ENCODE measurements at regions not wholly inside any gene's neighbourhood (a gene's known extent, or its start where the extent isn't known, plus 50 kb on each side); places are given as distances from the start of the nearest gene placed in this dataset.

- FAIRE-seq = no peak
These were observed 137.9 kb upstream of the ATP2B1 start for GRCh38 chr12:89846473-89847055.

GRCh38 chr12:89845767-89846166, 137.1 kb upstream of the ATP2B1 start:
- no peak overlapping the region for H3K4me3 Mint-ChIP-seq (ENCODE audit: unreplicated experiment)
- H3K36me3 ChIP-seq (ENCODE audit: insufficient read depth, low read length) = no peaks in the 10 kb centered on the region
- no peaks in the 10 kb centered on the region for H3K9me3 ChIP-seq (ENCODE audit: insufficient read depth, low read depth, low read length)
- H3K9ac ChIP-seq (ENCODE audit: low read length) = no peak overlapping the region
- H3K4me2 ChIP-seq (ENCODE audit: low read length) = no peak overlapping the region
- H3K27me3 ChIP-seq (ENCODE audit: insufficient read depth, low read length) = no peaks in the 10 kb centered on the region
- H4K20me1 ChIP-seq (ENCODE audit: insufficient read depth, low read length) = no peaks in the 10 kb centered on the region
- DNase-seq (ENCODE audit: low read depth) (no peak), FAIRE-seq (no peak)
- H3K4me3 ChIP-seq (ENCODE audit: insufficient read depth, low read depth, low read length) = no peak overlapping the region
- H3K27me3 Mint-ChIP-seq (ENCODE audit: low read depth, unreplicated experiment) = peaks cover 3% of the 10 kb centered on the region
- H3K4me1 ChIP-seq (ENCODE audit: insufficient read depth, low read length) = no peaks in the 10 kb centered on the region
- no peaks in the 10 kb centered on the region for H3K36me3 Mint-ChIP-seq (ENCODE audit: low read depth, unreplicated experiment)
- H3K79me2 ChIP-seq (ENCODE audit: insufficient read depth, low read length) = no peaks in the 10 kb centered on the region
- no peaks in the 10 kb centered on the region for H3K4me1 Mint-ChIP-seq (ENCODE audit: low read depth, unreplicated experiment)
- no peak overlapping the region for H3K27ac Mint-ChIP-seq (ENCODE audit: unreplicated experiment)
- H2AFZ ChIP-seq (ENCODE audit: low read depth, low read length) = no peak overlapping the region
- TF ChIP-seq EZH2 (IDR thresholded peaks at IDR 0.05; ENCODE audit: insufficient read depth, low read length) (no peak), CTCF (IDR thresholded peaks at IDR 0.05; ENCODE audit: insufficient read depth, low read depth, low read length) (no peak)
- H3K27ac ChIP-seq (ENCODE audit: low read depth, low read length) = no peak overlapping the region
- H3K9me3 Mint-ChIP-seq (ENCODE audit: unreplicated experiment) = no peaks in the 10 kb centered on the region

More at GRCh38 chr12:89846473-89847055, 137.9 kb upstream of the ATP2B1 start:
- TF ChIP-seq EZH2 (IDR thresholded peaks at IDR 0.05; ENCODE audit: insufficient read depth, low read length) = no peak
- no peak overlapping the region for H2AFZ ChIP-seq (ENCODE audit: low read depth, low read length)
- H3K9me3 ChIP-seq (ENCODE audit: insufficient read depth, low read depth, low read length) = no peaks in the 10 kb centered on the region
- H3K4me3 Mint-ChIP-seq (ENCODE audit: unreplicated experiment) = no peak overlapping the region
- no peaks in the 10 kb centered on the region for H3K4me1 Mint-ChIP-seq (ENCODE audit: low read depth, unreplicated experiment)
- no peak overlapping the region for H3K27ac ChIP-seq (ENCODE audit: low read depth, low read length)
- H3K4me1 ChIP-seq (ENCODE audit: insufficient read depth, low read length) = no peaks in the 10 kb centered on the region
- no peak overlapping the region for H3K4me2 ChIP-seq (ENCODE audit: low read length)
- H3K4me3 ChIP-seq (ENCODE audit: insufficient read depth, low read depth, low read length) = no peak overlapping the region
- H3K36me3 Mint-ChIP-seq (ENCODE audit: low read depth, unreplicated experiment) = no peaks in the 10 kb centered on the region
- no peaks in the 10 kb centered on the region for H3K27me3 ChIP-seq (ENCODE audit: insufficient read depth, low read length)
- peaks cover 3% of the 10 kb centered on the region for H3K27me3 Mint-ChIP-seq (ENCODE audit: low read depth, unreplicated experiment)
- H3K9ac ChIP-seq (ENCODE audit: low read length) = no peak overlapping the region
- H4K20me1 ChIP-seq (ENCODE audit: insufficient read depth, low read length) = no peaks in the 10 kb centered on the region
- no peaks in the 10 kb centered on the region for H3K79me2 ChIP-seq (ENCODE audit: insufficient read depth, low read length)
- DNase-seq (ENCODE audit: low read depth) = no peak
- no peaks in the 10 kb centered on the region for H3K36me3 ChIP-seq (ENCODE audit: insufficient read depth, low read length)
- H3K27ac Mint-ChIP-seq (ENCODE audit: unreplicated experiment) = no peak overlapping the region
- no peaks in the 10 kb centered on the region for H3K9me3 Mint-ChIP-seq (ENCODE audit: unreplicated experiment)

GRCh38 chr12:89845366-89845765, 136.7 kb upstream of the ATP2B1 start:
- no peaks in the 10 kb centered on the region for H3K79me2 ChIP-seq (ENCODE audit: insufficient read depth, low read length)
- no peaks in the 10 kb centered on the region for H4K20me1 ChIP-seq (ENCODE audit: insufficient read depth, low read length)
- no peak for FAIRE-seq
- no peaks in the 10 kb centered on the region for H3K36me3 ChIP-seq (ENCODE audit: insufficient read depth, low read length)
- H3K9me3 ChIP-seq (ENCODE audit: insufficient read depth, low read depth, low read length) = no peaks in the 10 kb centered on the region
- Mint-ChIP-seq H3K27me3 (ENCODE audit: low read depth, unreplicated experiment) (peaks cover 3% of the 10 kb centered on the region), H3K4me1 (ENCODE audit: low read depth, unreplicated experiment) (no peaks in the 10 kb centered on the region), H3K27ac (ENCODE audit: unreplicated experiment) (no peak overlapping the region), H3K9me3 (ENCODE audit: unreplicated experiment) (no peaks in the 10 kb centered on the region), H3K4me3 (ENCODE audit: unreplicated experiment) (no peak overlapping the region), H3K36me3 (ENCODE audit: low read depth, unreplicated experiment) (no peaks in the 10 kb centered on the region)
- no peaks in the 10 kb centered on the region for H3K4me1 ChIP-seq (ENCODE audit: insufficient read depth, low read length)
- no peak overlapping the region for H3K27ac ChIP-seq (ENCODE audit: low read depth, low read length)
- H2AFZ ChIP-seq (ENCODE audit: low read depth, low read length) = no peak overlapping the region
- no peak overlapping the region for H3K4me3 ChIP-seq (ENCODE audit: insufficient read depth, low read depth, low read length)
- H3K9ac ChIP-seq (ENCODE audit: low read length) = no peak overlapping the region
- H3K4me2 ChIP-seq (ENCODE audit: low read length) = no peak overlapping the region
- no peaks in the 10 kb centered on the region for H3K27me3 ChIP-seq (ENCODE audit: insufficient read depth, low read length)
- TF ChIP-seq EZH2 (IDR thresholded peaks at IDR 0.05; ENCODE audit: insufficient read depth, low read length) = no peak
- TF ChIP-seq CTCF (IDR thresholded peaks at IDR 0.05; ENCODE audit: insufficient read depth, low read depth, low read length) = no peak
- DNase-seq (ENCODE audit: low read depth) = no peak
